HepG2 (cell line): ENCODE measurements at regions not wholly inside any gene's neighbourhood (a gene's known extent, or its start where the extent isn't known, plus 50 kb on each side); places are given as distances from the start of the nearest gene placed in this dataset.

Source experiments
- ATAC-seq: fragments of 200-7000 bp; cut with Tn5 transposase; 3 replicates; pipeline ENCODE4 v1.9.1; 2020; ENCODE audit warnings: mild to moderate bottlenecking, moderate library complexity
- BruUV-seq: library from RNA; stranded (reverse); fragments of 400-500 nt; replicated peaks from 2 replicates; lab custom pipeline; 2021; lab: Mats Ljungman, UMichigan
- CTCF ChIA-PET: fragments of 300-600 bp; formaldehyde crosslinking; extraction: SDS; loops from one replicate; lab custom pipeline; 2021; ENCODE audit warnings: low total read pairs, inconsistent platforms, low intra/inter-chr PET ratio; lab: Yijun Ruan, JAX
- POLR2A ChIA-PET: fragments of 350-600 bp; sonication (Branson Sonifier 250); formaldehyde crosslinking; loops from one replicate; lab custom pipeline; 2020; ENCODE audit warnings: antibody characterized with exemption, inconsistent platforms; lab: Yijun Ruan, JAX
- DNase-seq: peaks from one replicate; pipeline ENCODE4 v3.0.0-alpha.2; 2015; ENCODE audit warnings: low spot score
- FAIRE-seq: peaks from 3 replicates; lab custom pipeline; 2011; peaks lifted over from hg19 to GRCh38; lab: Jason Lieb, UNC
- H2AFZ ChIP-seq: one replicate; pipeline ENCODE4 v1.6.1; 2011; ENCODE audit warnings: low read length, inconsistent platforms
- H3K27ac ChIP-seq: fragments of 300-600 bp; 3 replicates; pipeline ENCODE4 v1.8.0; 2011; ENCODE audit warnings: mixed run types, mild to moderate bottlenecking, mixed read lengths, low read length, inconsistent platforms; ENCODE audit not compliant: insufficient read depth; ENCODE audit errors: extremely low read length
- H3K27me3 ChIP-seq, 2 experiments: fragments of 200-600 bp in 1 of 2; 2 replicates in 1 of 2; 3 replicates in 1 of 2; pipeline versions ENCODE4 v1.6.0 to v1.8.0; 2011; ENCODE audit warnings: low read length in 2 of 2, mild to moderate bottlenecking in 2 of 2, moderate library complexity in 2 of 2, inconsistent platforms in 1 of 2; ENCODE audit not compliant: insufficient read depth in 2 of 2, control insufficient read depth in 1 of 2
- H3K36me3 ChIP-seq, 2 experiments: fragments of 200-600 bp in 1 of 2; replicated peaks in 1 of 2; 2 replicates in 1 of 2; 3 replicates in 1 of 2; pipeline versions ENCODE4 v1.5.1 to v1.8.0; 2011; ENCODE audit warnings: low read length in 2 of 2, inconsistent platforms in 1 of 2; ENCODE audit not compliant: insufficient read depth in 2 of 2, control insufficient read depth in 1 of 2
- H3K4me1 ChIP-seq: 2 replicates; pipeline ENCODE4 v1.5.1; 2012; ENCODE audit warnings: low read length, inconsistent platforms; ENCODE audit not compliant: insufficient read depth
- H3K4me2 ChIP-seq: 2 replicates; pipeline ENCODE4 v1.6.0; 2011; ENCODE audit warnings: low read depth, low read length, inconsistent platforms
- H3K4me3 ChIP-seq, 3 experiments: fragments of 200-600 bp in 1 of 3; sonication (generic), shearing (Covaris generic) in 1 of 3; replicated peaks in 1 of 3; 2 replicates each; pipeline ENCODE4 v1.5.1; 2011 to 2016; ENCODE audit warnings: low read length in 3 of 3, inconsistent platforms in 2 of 3, low read depth in 2 of 3, mild to moderate bottlenecking in 2 of 3, control low read depth in 1 of 3, mixed read lengths in 1 of 3; ENCODE audit not compliant: insufficient read depth in 1 of 3
- H3K79me2 ChIP-seq: one replicate; pipeline ENCODE4 v1.6.1; 2011; ENCODE audit warnings: low read length, inconsistent platforms; ENCODE audit not compliant: insufficient read depth
- H3K9ac ChIP-seq: 2 replicates; pipeline ENCODE4 v1.6.0; 2011; ENCODE audit warnings: mild to moderate bottlenecking, low read depth, low read length, inconsistent platforms; ENCODE audit not compliant: insufficient read depth
- H3K9me3 ChIP-seq: 2 replicates; pipeline ENCODE4 v1.5.1; 2012; ENCODE audit warnings: mild to moderate bottlenecking, low read length
- H4K20me1 ChIP-seq: 2 replicates; pipeline ENCODE4 v1.6.0; 2011; ENCODE audit warnings: inconsistent platforms, mild to moderate bottlenecking, low read length, moderate library complexity; ENCODE audit not compliant: insufficient read depth
- ARID3A ChIP-seq: IDR thresholded peaks from 2 replicates; pipeline ENCODE4 v1.6.1; 2012; ENCODE audit warnings: low read depth, low read length, improper control_type of control experiment
- ELF1 ChIP-seq: sonication (generic); formaldehyde crosslinking; IDR thresholded peaks from 2 replicates; pipeline ENCODE4 v1.4.0; 2020; ENCODE audit warnings: missing genetic modification reagents
- ETS1 ChIP-seq: sonication (generic); formaldehyde crosslinking; IDR thresholded peaks from 2 replicates; pipeline ENCODE4 v1.4.0; 2020; ENCODE audit warnings: missing genetic modification reagents
- PHF20 ChIP-seq: sonication (generic); formaldehyde crosslinking; IDR thresholded peaks from 2 replicates; pipeline ENCODE4 v1.5.0; 2020; ENCODE audit warnings: mild to moderate bottlenecking, missing genetic modification reagents
- REL ChIP-seq: sonication (generic); formaldehyde crosslinking; conservative IDR thresholded peaks from 2 replicates; pipeline ENCODE4 v1.8.0; 2022; ENCODE audit warnings: mild to moderate bottlenecking, missing genetic modification reagents, moderate library complexity
- SPEN ChIP-seq: sonication (generic); formaldehyde crosslinking; IDR thresholded peaks from 2 replicates; pipeline ENCODE4 v1.5.1; 2020; ENCODE audit warnings: low read depth, mild to moderate bottlenecking, missing genetic modification reagents
- ZBTB42 ChIP-seq: sonication (generic); formaldehyde crosslinking; IDR thresholded peaks from 2 replicates; pipeline ENCODE4 v1.5.0; 2020; ENCODE audit warnings: mild to moderate bottlenecking, missing genetic modification reagents
- ZNF282 ChIP-seq: fragments of 450-650 bp; IDR thresholded peaks from 2 replicates; pipeline ENCODE4 v1.6.1; 2018; ENCODE audit not compliant: partially characterized antibody
- ZNF318 ChIP-seq: sonication (generic); formaldehyde crosslinking; IDR thresholded peaks from 2 replicates; pipeline ENCODE4 v1.4.0; 2020; ENCODE audit warnings: mild to moderate bottlenecking, missing genetic modification reagents
- ZNF740 ChIP-seq: sonication (generic); formaldehyde crosslinking; IDR thresholded peaks from 2 replicates; pipeline ENCODE4 v1.4.0; 2020; ENCODE audit warnings: missing genetic modification reagents
- ZNF766 ChIP-seq: sonication (generic); formaldehyde crosslinking; IDR thresholded peaks from 2 replicates; pipeline ENCODE4 v1.5.0; 2020; ENCODE audit warnings: missing genetic modification reagents, borderline replicate concordance
- WGBS: methylation state at CpG from one replicate; pipeline ENCODE4 v1.1.6; 2017; ENCODE audit warnings: low lambda C conversion rate; 5-methylcytosine and 5-hydroxymethylcytosine counted together
- in situ Hi-C: cut with HindIII; loops from 2 replicates; pipeline ENCODE4 v1.10.0; 2017; ENCODE audit warnings: low pct_unique_long_range_greater_than_20kb; ENCODE audit not compliant: extremely low pct_ligation_motif_present
- intact Hi-C: fragments of 100-400 bp; cut with micrococcal nuclease; formaldehyde crosslinking; loops from one replicate; pipeline ENCODE4 v1.10.0; 2022; ENCODE audit not compliant: unreplicated experiment

GRCh38 chr5:29902859-29903258 lies 1290.6 kb upstream of the CDH6 start:
- no peaks in the 10 kb centered on the region for H4K20me1 ChIP-seq
- CTCF ChIA-PET = no interaction called here

More at GRCh38 chr5:29902859-29903258, 1290.6 kb upstream of the CDH6 start:
- WGBS = 35% methylated on average over 2 of the region's 2 CpGs
- TF ChIP-seq ZNF766 (CRISPR knock-in tag) = no peak
- TF ChIP-seq ETS1 = no peak
- no peak for TF ChIP-seq ZNF318
- no peak for TF ChIP-seq REL
- no peak for TF ChIP-seq PHF20 (CRISPR knock-in tag)
- TF ChIP-seq SPEN = no peak
- TF ChIP-seq ARID3A = no peak
- TF ChIP-seq ZNF740 (CRISPR knock-in tag) = no peak
- no peak for TF ChIP-seq ELF1 (CRISPR knock-in tag)
- TF ChIP-seq ZBTB42 (CRISPR knock-in tag) = no peak
- TF ChIP-seq ZNF282 = no peak
- no TSS peak for BruUV-seq
- Histone ChIP-seq H3K27ac (no peak overlapping the region), H3K36me3 (no peaks in the 10 kb centered on the region), H3K79me2 (no peaks in the 10 kb centered on the region), H2AFZ (no peak overlapping the region), H3K27me3 (no peaks in the 10 kb centered on the region), H3K9me3 (no peaks in the 10 kb centered on the region), H3K4me2 (no peak overlapping the region), H3K9ac (no peak overlapping the region), H3K4me1 (peaks cover 22% of the 10 kb centered on the region), H3K4me3 (no peak overlapping the region)
- intact Hi-C loops (no loop called here), in situ Hi-C loops (no loop called here)
- no peak for ATAC-seq
- POLR2A ChIA-PET = no interaction called here
- DNase-seq = no peak
- FAIRE-seq = no peak
